Lower lobe of right lung (tissue), 2 donors: ENCODE measurements at regions not wholly inside any gene's neighbourhood (a gene's known extent, or its start where the extent isn't known, plus 50 kb on each side); places are given as distances from the start of the nearest gene placed in this dataset.

ENCODE experiments used
- ATAC-seq, 2 donors: fragments of 200-7000 bp; cut with Tn5 transposase; one replicate each; pipeline ENCODE4 v1.9.1; 2020 to 2022; ENCODE audit warnings: mild to moderate bottlenecking in 2 of 2, moderate library complexity in 2 of 2
- DNase-seq: peaks from one replicate; pipeline ENCODE4 v3.0.0-alpha.2; 2020
- H3K27ac ChIP-seq: fragments of 200-600 bp; one replicate; pipeline ENCODE4 v1.8.0; 2022
- H3K27me3 ChIP-seq: fragments of 200-600 bp; one replicate; pipeline ENCODE4 v1.8.0; 2022; ENCODE audit warnings: low read depth
- H3K36me3 ChIP-seq: fragments of 200-600 bp; one replicate; pipeline ENCODE4 v1.8.0; 2022; ENCODE audit warnings: mild to moderate bottlenecking
- H3K4me1 ChIP-seq: fragments of 200-600 bp; one replicate; pipeline ENCODE4 v1.8.0; 2022
- H3K4me3 ChIP-seq: fragments of 200-600 bp; one replicate; pipeline ENCODE4 v1.8.0; 2022; ENCODE audit warnings: mild to moderate bottlenecking
- H3K9me3 ChIP-seq: fragments of 200-600 bp; one replicate; pipeline ENCODE4 v1.8.0; 2022
- CTCF ChIP-seq: fragments of 200-600 bp; IDR thresholded peaks from one replicate; pipeline ENCODE4 v1.8.0; 2022; ENCODE audit warnings: antibody characterized with exemption, mild to moderate bottlenecking
- intact Hi-C: fragments of 100-400 bp; cut with DNase I; formaldehyde crosslinking; loops from one replicate; pipeline ENCODE4 v1.11.0; 2022
- donor health status: DM: no; HTN: yes; CAD: no; lungs with severe emphysema.

GRCh38 chr2:16085073-16085472 is 144.7 kb downstream of the MYCN start:
- TF ChIP-seq CTCF, result no peak
- no peak overlapping the region for H3K27ac ChIP-seq
- ATAC-seq, result no peak
- H3K9me3 ChIP-seq, result no peaks in the 10 kb centered on the region
- intact Hi-C loops, result no loop called here
- H3K4me3 ChIP-seq, result no peak overlapping the region
- no peak for DNase-seq
- H3K4me1 ChIP-seq, result no peaks in the 10 kb centered on the region
- H3K27me3 ChIP-seq, result no peaks in the 10 kb centered on the region
- H3K36me3 ChIP-seq, result no peaks in the 10 kb centered on the region

- H3K27me3 ChIP-seq, result no peaks in the 10 kb centered on the region
- H3K27ac ChIP-seq, result no peak overlapping the region
- no peaks in the 10 kb centered on the region for H3K36me3 ChIP-seq
- DNase-seq, result no peak
- no peak for ATAC-seq
- TF ChIP-seq CTCF, result no peak
- H3K4me3 ChIP-seq, result no peak overlapping the region
- H3K4me1 ChIP-seq, result no peaks in the 10 kb centered on the region
- intact Hi-C loops, result no loop called here
- H3K9me3 ChIP-seq, result no peaks in the 10 kb centered on the region
Measured at GRCh38 chr2:16084274-16084673, 143.9 kb downstream of the MYCN start.

- H3K4me3 ChIP-seq, result no peak overlapping the region
- intact Hi-C loops, result no loop called here
- H3K27me3 ChIP-seq, result no peaks in the 10 kb centered on the region
- H3K36me3 ChIP-seq, result no peaks in the 10 kb centered on the region
- ATAC-seq (no peak), DNase-seq (no peak)
- no peak for TF ChIP-seq CTCF
- H3K4me1 ChIP-seq, result no peaks in the 10 kb centered on the region
- no peak overlapping the region for H3K27ac ChIP-seq
- H3K9me3 ChIP-seq, result no peaks in the 10 kb centered on the region
Measured at GRCh38 chr2:16082276-16082675, 141.9 kb downstream of the MYCN start.

GRCh38 chr2:16081316-16082200 is 141.2 kb downstream of the MYCN start:
- no peak for TF ChIP-seq CTCF

GRCh38 chr2:16080516-16080915 is 140.2 kb downstream of the MYCN start:
- no peak for TF ChIP-seq CTCF
- ATAC-seq (no peak), DNase-seq (no peak)
- Histone ChIP-seq H3K27me3 (no peaks in the 10 kb centered on the region), H3K36me3 (no peaks in the 10 kb centered on the region), H3K27ac (no peak overlapping the region), H3K4me3 (no peak overlapping the region), H3K9me3 (no peaks in the 10 kb centered on the region), H3K4me1 (no peaks in the 10 kb centered on the region)
- intact Hi-C loops, result no loop called here

More at GRCh38 chr2:16081316-16082200, 141.2 kb downstream of the MYCN start:
- intact Hi-C loops, result no loop called here
- ATAC-seq (no peak), DNase-seq (no peak)
- Histone ChIP-seq H3K27me3 (no peaks in the 10 kb centered on the region), H3K36me3 (no peaks in the 10 kb centered on the region), H3K4me1 (no peaks in the 10 kb centered on the region), H3K27ac (no peak overlapping the region), H3K9me3 (no peaks in the 10 kb centered on the region), H3K4me3 (no peak overlapping the region)
